Adipocyte (in vitro differentiated cells): ENCODE measurements at regions not wholly inside any gene's neighbourhood (a gene's known extent, or its start where the extent isn't known, plus 50 kb on each side); places are given as distances from the start of the nearest gene placed in this dataset.

Source experiments
- DNase-seq: peaks from one replicate; pipeline ENCODE4 v3.0.0-alpha.2; 2015; ENCODE audit warnings: low read depth
- H3K27me3 ChIP-seq: replicated peaks from 2 replicates; pipeline ENCODE4 v1.7.0; 2013; ENCODE audit warnings: mild to moderate bottlenecking, low read length, moderate library complexity; ENCODE audit not compliant: control insufficient read depth, insufficient read depth
- H3K36me3 ChIP-seq: 2 replicates; pipeline ENCODE4 v1.7.0; 2013; ENCODE audit warnings: low read length, mild to moderate bottlenecking, moderate library complexity; ENCODE audit not compliant: control insufficient read depth, insufficient read depth, severe bottlenecking
- H3K4me1 ChIP-seq: 2 replicates; pipeline ENCODE4 v1.7.0; 2013; ENCODE audit warnings: mild to moderate bottlenecking, low read length, moderate library complexity; ENCODE audit not compliant: control insufficient read depth, insufficient read depth
- H3K4me3 ChIP-seq: 2 replicates; pipeline ENCODE4 v1.7.0; 2013; ENCODE audit warnings: mild to moderate bottlenecking, low read length, moderate library complexity
- H3K9ac ChIP-seq: 2 replicates; pipeline ENCODE4 v1.7.0; 2013; ENCODE audit warnings: mild to moderate bottlenecking, low read length, moderate library complexity
- H3K9me3 ChIP-seq: 2 replicates; pipeline ENCODE4 v1.7.0; 2013; ENCODE audit warnings: mild to moderate bottlenecking, low read length, moderate library complexity; ENCODE audit not compliant: control insufficient read depth

DNA sequence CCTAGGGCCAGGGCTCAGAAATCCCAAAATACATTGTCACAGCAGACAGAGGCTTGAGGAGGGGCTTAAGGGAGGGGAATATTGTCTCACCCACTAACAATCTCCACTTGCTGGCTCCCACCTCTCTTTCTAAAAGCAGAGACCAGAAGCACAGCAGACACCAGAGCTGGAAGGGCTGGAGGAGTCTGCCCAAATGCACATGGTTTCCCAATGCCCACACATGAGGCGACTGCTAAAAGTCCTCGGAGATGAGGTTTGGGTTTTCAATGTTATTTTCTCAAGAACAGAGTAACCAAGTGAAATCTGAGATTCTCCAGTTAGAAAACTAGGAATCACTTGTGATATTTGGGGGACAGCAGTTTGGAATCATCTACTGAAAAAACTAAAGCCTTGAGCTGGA is 325.6 kb upstream of the JARID2 start:
- DNase-seq: no peak
- H3K9ac ChIP-seq: no peak overlapping the region
- H3K36me3 ChIP-seq: no peaks in the 10 kb centered on the region
- peaks cover 16% of the 10 kb centered on the region for H3K4me1 ChIP-seq
- no peaks in the 10 kb centered on the region for H3K9me3 ChIP-seq
- no peak overlapping the region for H3K4me3 ChIP-seq
- no peaks in the 10 kb centered on the region for H3K27me3 ChIP-seq

DNA sequence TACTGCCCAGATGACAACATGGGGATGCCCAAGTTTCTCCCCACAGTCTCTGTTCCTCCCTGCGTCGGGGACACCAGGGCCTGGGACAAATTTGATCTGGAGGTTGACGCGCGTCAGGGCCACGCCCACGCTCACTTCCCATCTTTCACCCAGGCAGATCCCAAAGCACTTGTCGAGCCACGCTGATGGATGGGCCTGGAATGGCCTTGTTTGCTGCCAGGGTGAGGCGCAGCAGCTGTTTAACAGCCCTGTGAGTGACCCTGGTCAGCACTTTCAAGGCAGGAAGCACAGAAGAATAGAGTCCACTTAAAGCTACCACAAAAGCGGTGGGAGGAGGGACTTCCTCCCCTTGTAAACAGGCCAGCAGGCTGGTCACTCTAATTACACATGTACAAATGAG is 324.7 kb upstream of the JARID2 start:
- Histone ChIP-seq H3K9me3 (no peaks in the 10 kb centered on the region), H3K9ac (no peak overlapping the region), H3K36me3 (no peaks in the 10 kb centered on the region), H3K4me3 (no peak overlapping the region), H3K4me1 (peaks cover 24% of the 10 kb centered on the region), H3K27me3 (no peaks in the 10 kb centered on the region)
- DNase-seq: no peak

DNA sequence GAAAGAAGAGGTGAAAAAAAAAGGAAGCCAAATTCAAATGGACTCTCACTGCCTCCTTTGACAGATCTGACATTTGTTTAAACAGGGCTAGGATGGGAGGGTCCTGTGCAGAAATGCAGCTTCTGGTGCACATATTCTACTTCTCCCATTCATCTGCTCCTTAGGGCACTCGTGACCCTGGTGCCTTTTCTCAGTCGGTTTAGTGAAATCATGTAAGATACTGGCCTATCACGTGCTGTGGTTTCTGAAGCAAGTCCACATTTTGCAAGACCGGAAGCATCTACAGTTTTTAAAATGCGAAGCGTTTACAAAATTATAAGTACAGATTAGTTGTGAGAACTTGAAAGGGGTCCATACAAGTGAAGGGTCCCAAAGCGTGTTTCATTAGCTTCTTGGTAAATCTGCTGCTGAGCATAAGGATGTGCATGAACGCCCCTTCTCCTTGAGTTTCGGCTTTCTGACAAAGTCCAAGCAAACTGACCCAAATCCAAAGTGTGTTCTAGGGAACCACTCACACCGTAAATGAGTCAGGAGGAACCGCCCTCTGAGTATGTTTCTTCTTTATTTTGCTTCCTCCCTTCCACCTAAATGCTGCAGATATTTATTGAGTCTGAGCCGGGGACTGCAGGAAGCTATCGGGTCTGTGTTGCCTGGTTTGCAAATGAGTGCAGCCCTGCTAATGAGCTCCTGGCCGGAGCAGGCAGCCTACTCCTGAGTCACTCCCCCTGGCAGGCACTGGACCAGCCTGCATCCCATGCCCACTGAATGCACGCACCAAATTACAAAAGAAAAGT is 323.8 kb upstream of the JARID2 start:
- H3K9ac ChIP-seq: no peak overlapping the region
- H3K4me1 ChIP-seq: peaks cover 24% of the 10 kb centered on the region
- no peak for DNase-seq
- H3K9me3 ChIP-seq: no peaks in the 10 kb centered on the region
- no peaks in the 10 kb centered on the region for H3K27me3 ChIP-seq
- H3K36me3 ChIP-seq: no peaks in the 10 kb centered on the region
- H3K4me3 ChIP-seq: no peak overlapping the region

DNA sequence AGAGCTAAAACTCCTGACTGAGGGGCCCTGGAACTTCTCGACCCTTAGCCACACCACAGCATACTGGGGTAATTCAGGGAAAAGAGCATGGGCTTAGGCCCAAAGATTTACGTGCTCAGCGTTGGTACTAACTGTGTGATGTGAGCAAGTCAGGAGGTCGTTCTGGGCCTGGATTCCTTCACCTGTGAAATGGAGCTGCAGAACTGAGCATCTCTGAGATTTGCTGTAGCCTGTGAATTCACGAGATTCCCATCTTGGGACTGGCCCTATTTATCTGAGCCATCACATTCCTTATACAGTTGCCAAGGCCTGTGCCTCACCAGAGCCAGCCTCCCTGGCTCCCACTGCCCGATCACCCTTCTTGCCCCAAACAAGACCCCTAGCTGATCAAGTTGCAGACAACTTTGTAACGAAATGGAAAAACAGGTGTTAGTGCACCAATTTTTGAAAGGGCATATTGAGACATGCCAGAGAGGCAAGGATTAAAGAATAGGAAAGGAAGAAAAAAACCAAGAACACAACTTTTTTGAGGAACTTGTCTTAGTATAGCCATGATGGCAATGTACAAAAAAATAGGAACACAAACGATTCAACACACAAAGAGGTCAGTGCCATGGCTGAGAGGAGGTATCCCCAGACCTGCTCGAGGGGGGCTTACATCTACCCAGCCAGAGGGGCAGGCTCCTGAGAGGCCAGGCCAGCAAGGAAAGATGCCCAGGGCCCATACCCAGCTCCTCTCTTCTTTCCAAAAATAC is 323.0 kb upstream of the JARID2 start:
- no peak overlapping the region for H3K4me3 ChIP-seq

DNA sequence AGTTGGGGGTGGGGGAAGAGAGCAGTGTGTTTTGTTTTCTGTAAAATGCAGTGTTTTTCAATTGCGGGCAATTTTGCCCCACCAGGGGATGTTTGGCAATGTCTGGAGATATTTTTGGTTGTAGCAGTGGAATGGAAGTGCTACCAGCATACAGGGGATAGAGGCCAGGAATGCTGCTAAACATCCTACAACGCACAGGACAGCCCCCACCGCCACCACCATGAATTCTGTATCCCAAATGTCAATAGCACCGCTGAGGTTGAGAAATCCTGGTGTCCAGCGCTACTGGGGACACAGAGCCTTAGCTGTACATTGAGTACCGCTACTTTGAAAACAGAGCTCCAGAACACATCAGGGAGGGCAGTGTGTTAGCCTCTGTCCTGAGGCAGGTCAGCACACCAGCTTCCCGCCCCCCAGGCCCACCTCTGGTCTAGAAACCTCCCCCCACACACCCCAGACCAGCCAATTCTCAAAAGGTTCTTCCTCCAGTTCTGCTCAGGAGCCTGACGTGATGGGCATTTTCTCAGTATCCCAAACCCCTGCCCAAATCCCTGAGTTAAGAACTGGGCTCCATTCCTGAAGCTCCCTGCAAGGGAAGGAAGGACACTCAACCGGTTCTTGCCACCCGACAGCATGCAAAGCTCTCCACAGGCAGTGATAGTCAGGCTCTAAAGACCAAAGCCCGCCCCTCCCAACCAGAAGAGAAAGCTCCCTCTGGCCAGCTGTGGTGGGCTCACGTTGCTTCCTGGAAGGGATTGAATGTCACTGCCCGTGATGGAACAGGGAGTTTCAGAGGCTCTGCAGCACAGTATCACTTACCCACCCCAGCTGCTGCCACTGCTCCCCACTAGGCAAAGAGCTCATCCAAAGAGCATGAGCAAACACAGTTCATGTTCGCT is 321.5 kb upstream of the JARID2 start:
- no peak for DNase-seq
- H3K9ac ChIP-seq: no peak overlapping the region
- H3K4me3 ChIP-seq: peak overlapping the region; percentile 45
- peaks cover 20% of the 10 kb centered on the region for H3K4me1 ChIP-seq
- no peaks in the 10 kb centered on the region for H3K27me3 ChIP-seq
- H3K36me3 ChIP-seq: no peaks in the 10 kb centered on the region
- H3K9me3 ChIP-seq: no peaks in the 10 kb centered on the region

More for the DNA sequence above, 323.0 kb upstream of the JARID2 start:
- Histone ChIP-seq H3K27me3 (no peaks in the 10 kb centered on the region), H3K9ac (no peak overlapping the region), H3K9me3 (no peaks in the 10 kb centered on the region), H3K36me3 (no peaks in the 10 kb centered on the region), H3K4me1 (peaks cover 20% of the 10 kb centered on the region)
- no peak for DNase-seq

DNA sequence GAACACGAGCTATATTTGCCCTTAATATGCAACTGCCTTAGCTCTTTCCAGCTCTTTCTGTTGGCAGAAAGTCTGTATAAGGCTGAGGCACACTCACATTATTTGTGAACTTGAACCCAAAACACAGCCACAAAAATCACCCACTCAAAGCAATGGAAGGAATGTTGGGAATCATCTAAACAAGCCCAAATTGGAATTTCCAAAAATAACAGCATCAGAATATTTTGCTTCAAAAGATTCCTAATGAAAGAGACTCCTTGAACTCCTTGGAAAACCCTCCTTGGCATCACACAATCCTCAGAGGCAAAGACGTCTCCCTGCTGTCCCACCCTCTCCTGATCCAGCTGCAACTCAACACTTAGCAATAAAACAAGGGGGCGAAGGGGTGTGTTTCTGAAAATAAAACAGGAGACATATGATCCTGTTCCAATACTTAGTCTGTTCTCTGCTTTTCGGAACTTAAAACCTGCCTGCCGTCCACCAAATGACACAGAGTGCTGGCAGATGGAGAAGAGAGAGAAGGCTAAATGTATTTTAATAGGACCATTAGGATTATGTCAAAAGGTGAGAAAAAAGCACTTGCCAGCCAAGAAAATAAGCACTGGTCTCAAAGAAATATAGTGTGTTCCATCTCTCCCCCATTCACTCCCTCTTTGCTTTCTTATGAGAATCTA is 320.7 kb upstream of the JARID2 start:
- no peaks in the 10 kb centered on the region for H3K27me3 ChIP-seq
- no peak overlapping the region for H3K9ac ChIP-seq
- peak overlapping the region; percentile 45 for H3K4me3 ChIP-seq
- DNase-seq: no peak
- H3K9me3 ChIP-seq: no peaks in the 10 kb centered on the region
- peaks cover 20% of the 10 kb centered on the region for H3K4me1 ChIP-seq
- H3K36me3 ChIP-seq: no peaks in the 10 kb centered on the region

DNA sequence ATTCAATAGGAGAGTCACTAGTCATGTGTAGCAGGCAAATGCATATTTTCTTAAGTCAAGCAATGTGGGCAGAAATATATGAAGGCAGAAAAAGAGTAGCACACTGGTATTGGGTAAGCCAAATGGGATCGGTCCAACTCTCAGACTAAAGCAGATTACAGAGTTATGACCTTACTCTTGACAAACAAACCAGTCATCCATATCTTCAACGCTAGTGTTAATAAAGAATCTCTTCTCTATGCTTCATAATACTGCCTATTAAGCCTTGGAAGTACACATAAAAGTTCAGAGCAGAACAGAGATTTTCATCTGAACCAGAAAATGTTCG is 320.2 kb upstream of the JARID2 start:
- no peak overlapping the region for H3K9ac ChIP-seq
- peaks cover 20% of the 10 kb centered on the region for H3K4me1 ChIP-seq
- H3K4me3 ChIP-seq: no peak overlapping the region
- H3K9me3 ChIP-seq: no peaks in the 10 kb centered on the region
- H3K27me3 ChIP-seq: no peaks in the 10 kb centered on the region
- peak; percentile 40 for DNase-seq
- no peaks in the 10 kb centered on the region for H3K36me3 ChIP-seq

DNA sequence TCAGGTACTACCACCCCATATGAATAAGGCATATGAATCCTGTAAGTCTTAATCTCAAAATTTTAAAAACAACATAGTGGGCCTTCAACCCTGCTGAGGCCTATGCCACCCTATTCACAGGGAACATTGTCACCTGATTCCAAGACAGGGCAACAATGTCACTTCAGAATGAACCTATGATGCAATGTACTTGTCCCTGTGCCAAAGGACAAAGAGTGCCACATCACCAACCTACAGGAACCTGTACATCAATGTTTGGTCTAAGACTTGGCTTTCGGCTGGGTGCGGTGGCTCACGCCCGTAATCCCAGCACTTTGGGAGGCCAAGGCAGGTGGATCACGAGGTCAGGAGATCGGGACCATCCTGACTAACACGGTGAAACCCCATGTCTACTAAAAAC is 318.5 kb upstream of the JARID2 start:
- no peaks in the 10 kb centered on the region for H3K9me3 ChIP-seq
- H3K4me3 ChIP-seq: no peak overlapping the region
- no peak for DNase-seq
- H3K9ac ChIP-seq: no peak overlapping the region
- no peaks in the 10 kb centered on the region for H3K27me3 ChIP-seq
- H3K4me1 ChIP-seq: peaks cover 20% of the 10 kb centered on the region
- no peaks in the 10 kb centered on the region for H3K36me3 ChIP-seq

DNA sequence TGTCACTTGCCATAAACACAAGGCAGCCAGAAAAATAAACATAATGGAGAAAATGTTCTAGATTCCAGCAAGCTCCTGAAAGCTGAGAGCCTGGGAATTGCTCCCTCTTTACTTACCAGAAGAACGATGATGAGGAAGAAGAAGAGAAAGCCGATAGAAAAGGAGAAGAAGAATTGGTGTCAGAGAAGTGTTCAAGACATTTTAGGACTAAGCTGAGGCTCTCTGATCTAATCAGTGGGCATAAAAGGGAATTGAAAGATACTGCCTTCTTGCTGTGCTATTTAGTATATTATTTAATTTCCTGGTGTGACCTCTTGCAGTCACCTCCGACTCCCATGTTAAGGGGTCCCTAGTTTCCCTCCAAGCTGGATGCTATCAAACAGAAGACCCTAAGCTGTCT is 316.6 kb upstream of the JARID2 start:
- H3K27me3 ChIP-seq: no peaks in the 10 kb centered on the region
- no peak overlapping the region for H3K4me3 ChIP-seq
- H3K9me3 ChIP-seq: no peaks in the 10 kb centered on the region
- H3K9ac ChIP-seq: no peak overlapping the region
- no peaks in the 10 kb centered on the region for H3K36me3 ChIP-seq
- H3K4me1 ChIP-seq: peaks cover 18% of the 10 kb centered on the region
- no peak for DNase-seq

DNA sequence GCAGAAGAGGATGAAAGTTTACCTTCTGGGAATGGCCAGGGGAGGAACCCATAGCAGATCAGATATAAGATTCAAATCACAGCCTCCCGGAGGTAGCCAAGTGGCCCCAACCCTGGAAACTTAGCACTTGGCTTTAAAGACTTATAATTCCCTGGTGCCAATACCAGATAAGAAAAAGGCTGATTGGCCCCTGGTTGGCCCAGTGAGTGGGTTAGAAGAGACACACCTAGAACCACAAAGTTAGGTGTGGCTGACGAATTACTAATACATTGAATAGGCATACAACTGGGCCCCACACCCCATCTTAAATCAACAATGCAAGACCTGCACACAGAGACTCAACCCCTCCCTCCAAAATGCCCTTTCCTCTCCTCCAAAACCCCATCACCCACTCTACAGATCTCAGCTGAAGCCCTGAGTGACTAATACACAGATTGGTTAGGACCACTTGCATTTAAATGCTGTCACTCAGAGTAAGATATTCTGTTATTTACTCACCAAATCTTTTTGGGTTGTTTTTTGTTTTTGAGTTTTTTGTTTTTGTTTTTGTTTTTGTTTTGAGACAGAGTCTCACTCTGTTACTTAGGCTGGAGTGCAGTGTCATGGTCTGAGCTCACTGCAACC is 315.4 kb upstream of the JARID2 start:
- H3K36me3 ChIP-seq: no peaks in the 10 kb centered on the region
- H3K4me3 ChIP-seq: no peak overlapping the region
- peaks cover 6% of the 10 kb centered on the region for H3K4me1 ChIP-seq
- H3K9ac ChIP-seq: no peak overlapping the region
- H3K27me3 ChIP-seq: no peaks in the 10 kb centered on the region
- no peak for DNase-seq
- H3K9me3 ChIP-seq: no peaks in the 10 kb centered on the region
